HS-27A (cell line): ENCODE measurements at regions not wholly inside any gene's neighbourhood (a gene's known extent, or its start where the extent isn't known, plus 50 kb on each side); places are given as distances from the start of the nearest gene placed in this dataset.
"Not testable (repeated sequence)": the region's sequence is repeated elsewhere in the genome, so short reads cannot be mapped to it uniquely, and the experiment has no call there.

Source experiments
- DNase-seq: peaks from one replicate; pipeline ENCODE4 v3.0.0-alpha.2; 2012; ENCODE audit warnings: low read depth, missing footprints

- no peak for DNase-seq
Observed at GRCh38 chr2:58620093-58620492, 379.0 kb upstream of the FANCL start.

- DNase-seq = no peak
Observed at GRCh38 chr2:58616961-58617360, 375.8 kb upstream of the FANCL start.

- no peak for DNase-seq
Observed at GRCh38 chr2:58614219-58614618, 373.1 kb upstream of the FANCL start.

DNA sequence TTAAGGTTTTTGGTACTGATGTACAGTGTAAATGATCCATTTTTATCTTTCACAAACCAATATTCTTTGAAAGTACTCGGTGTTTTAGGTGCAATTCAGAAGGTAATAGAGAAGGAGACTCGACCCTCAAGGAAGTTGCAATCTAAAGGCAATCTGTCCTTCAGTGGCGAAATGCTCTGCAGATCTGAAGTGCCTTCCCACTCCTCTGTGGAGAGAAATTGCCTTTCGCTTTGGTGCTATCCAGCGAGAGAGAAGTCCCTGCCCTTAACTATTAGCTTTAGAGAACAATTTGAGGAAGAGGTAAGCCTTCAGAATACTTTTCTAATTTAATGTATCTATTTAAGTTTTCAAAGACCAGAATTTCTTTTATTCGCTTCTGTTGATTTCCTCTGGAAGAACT, 371.8 kb upstream of the FANCL start:
- no peak for DNase-seq

DNA sequence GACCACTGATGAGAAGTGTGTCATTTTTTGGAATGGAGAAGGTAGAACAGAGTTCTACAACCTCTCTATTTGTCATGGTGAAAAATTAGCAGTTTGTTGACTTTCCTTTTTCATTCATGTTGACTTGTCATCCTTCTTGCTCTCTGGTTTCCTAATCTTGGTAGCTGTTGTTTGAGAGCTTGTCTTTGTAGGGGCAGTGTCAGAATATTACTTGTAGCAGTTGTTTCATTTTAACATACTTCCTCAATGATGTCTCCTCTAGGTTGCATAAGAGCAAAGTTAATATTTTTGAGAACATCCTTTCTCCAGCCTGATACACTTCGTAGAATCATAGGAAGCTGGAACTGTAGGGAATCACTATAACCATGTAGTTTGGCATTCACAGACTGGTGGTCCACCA, 368.2 kb upstream of the FANCL start:
- no peak for DNase-seq

DNA sequence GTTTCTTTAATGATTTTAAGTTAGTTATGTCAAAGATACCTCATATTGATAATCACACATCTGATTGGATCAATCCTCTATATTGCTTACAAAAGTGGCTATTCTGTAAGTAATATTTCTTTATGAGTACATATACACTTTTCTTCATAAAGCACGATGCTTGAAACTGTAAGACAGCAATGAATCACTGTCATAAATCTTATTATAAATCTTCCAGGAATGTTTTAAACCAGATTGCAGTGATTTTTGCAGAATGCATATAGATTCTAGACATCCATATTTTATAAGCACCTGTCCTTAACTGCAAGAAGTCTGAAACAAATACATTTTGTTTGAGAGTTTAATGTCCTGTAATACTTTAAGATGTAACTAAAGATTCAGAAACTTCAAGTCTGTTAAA, 367.0 kb upstream of the FANCL start:
- no peak for DNase-seq

DNA sequence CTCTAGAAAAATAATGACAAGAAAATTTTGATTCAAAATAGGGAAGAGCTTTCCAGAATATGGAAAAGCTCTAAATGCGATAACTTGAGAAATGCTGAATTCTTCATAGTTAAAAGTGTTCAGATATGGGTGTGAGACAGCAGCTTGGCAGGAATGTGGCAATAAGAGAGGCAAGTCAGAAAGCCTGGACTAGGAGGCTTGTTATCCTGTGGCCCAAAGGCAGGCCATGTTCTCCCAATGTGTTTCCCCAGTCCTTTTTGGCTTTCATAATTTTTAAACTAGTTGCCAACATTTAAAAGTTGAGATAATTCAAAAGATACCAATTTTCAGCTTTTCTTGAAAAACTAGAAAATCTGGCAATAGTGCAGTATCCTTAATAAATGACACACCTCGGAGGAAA, 366.3 kb upstream of the FANCL start:
- DNase-seq = no peak

GRCh38 chr2:58606799-58607198, 365.7 kb upstream of the FANCL start:
- no peak for DNase-seq

- no peak for DNase-seq
Observed at GRCh38 chr2:58604096-58604495, 363.0 kb upstream of the FANCL start.

DNA sequence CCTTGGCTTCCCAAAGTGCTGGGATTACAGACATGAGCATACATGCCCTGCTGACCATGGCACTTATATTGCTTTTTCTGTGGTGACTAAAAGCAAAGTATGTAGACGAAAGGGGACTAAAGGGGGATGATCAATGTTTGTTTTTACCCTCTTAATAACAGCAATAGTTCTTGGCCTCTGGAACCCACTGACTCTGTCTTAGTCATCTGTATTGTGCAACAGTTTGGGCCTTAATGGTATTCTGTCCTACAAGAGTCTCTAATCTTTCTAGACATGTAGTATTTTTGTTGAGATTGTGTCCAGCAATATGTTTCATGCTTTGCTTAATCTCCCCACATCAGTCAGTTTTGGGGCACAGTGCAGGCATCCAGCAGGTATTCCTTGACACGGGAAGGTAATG, 359.9 kb upstream of the FANCL start:
- no peak for DNase-seq

DNA sequence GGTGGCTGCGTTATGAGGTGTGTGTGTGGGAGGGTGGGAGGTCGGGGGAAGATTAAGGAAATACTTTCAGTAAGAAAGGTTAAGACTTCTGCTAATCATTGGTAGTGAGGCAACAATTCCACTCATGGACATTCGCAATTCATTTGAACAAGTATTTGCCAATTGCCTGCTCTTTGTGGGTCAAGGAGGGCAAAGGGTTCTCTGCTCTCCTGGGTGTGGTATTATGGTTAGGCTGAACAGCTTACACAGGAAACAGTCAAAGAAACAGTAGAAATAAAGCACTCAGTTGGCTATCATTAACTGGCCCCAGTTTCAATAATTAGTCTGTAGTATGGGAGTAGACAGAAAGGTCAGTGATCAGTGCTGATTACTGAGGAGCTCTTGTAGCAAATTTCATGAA, 357.0 kb upstream of the FANCL start:
- DNase-seq = no peak

DNA sequence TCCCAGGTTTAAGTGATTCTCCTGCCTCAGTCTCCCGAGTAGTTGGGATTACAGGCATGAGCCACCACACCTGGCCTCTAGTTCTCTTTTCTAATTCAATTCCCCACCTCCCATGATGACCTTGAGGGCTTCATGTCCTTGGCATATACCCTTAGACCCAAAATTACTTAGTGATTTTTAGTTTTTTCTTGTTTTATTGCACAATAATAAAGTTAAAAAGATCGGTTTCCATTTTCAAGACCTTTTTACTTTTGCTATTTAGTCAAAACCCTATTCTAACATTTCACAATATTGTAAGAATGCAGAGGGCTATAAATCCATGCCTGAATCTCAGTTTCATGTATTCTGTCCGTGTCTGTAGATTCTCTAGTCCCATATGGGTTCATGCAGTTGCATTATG, 354.6 kb upstream of the FANCL start:
- DNase-seq = no peak

DNA sequence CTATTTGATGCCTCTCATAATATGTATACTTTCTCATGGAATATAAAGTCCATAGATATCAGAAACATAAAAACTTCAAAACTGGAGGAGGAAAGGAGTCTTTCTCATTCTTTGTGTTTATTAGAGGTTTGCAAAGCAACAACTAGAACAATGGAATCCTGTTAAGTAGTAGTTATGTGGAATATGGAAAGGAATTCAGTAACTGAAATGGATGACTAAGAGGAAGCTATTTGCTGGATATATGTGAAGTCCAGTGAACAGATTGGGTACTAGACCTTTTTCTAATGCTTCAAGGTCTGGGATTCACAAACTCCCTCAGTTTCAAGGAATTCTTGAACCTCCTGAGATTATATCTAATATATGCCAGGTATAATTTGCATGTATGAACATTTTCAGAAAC, 353.6 kb upstream of the FANCL start:
- no peak for DNase-seq

DNA sequence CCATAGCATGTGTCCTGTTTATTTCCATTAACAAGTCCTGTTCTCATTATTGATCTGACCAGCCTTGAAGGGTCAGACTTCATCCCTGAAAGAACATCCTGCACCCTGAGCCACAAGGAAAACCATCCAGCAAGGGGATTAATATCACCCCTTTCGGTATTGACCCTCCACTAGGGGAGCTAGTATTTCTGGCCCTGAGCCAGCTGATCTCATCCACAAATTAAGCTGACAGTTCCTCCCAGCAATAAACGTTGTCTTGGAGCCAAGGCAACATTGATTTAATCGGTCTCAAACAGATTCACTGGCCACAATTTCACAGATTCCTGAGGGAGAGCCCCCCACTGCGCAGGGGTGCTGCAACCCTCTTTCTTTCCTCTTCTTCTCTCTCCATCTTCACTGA, 353.1 kb upstream of the FANCL start:
- no peak for DNase-seq

DNA sequence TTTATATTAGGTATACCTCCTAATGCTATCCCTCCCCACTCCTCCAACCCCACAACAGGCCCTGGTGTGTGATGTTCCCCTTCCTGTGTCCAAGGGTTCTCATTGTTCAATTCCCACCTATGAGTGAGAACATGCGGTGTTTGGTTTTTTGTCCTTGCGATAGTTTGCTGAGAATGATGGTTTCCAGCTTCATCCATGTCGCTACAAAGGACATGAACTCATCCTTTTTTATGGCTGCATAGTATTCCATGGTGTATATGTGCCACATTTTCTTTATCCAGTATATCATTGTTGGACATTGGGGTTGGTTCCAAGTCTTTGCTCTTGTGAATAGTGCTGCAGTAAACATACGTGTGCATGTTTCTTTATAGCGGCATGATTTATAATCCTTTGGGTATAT, 345.1 kb upstream of the FANCL start:
- DNase-seq = not testable (repeated sequence)

DNA sequence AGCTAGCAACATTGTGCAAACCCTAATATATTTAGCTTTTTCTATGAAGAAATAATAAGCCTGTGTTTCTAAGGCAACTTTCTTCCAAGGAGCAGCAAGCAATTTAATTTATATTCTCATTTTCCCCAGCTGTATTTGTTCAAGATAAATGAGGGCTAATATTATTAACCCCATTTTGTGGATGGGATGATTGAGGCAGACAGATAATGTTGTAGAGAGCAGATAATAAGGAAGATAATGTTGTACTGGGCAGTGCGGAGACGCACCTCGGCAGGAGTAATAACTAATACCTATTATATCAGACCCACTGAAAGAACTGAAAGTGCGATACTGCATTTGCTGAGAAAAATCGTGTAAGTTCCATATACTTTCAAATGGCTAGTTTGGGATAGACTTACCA, 344.1 kb upstream of the FANCL start:
- DNase-seq = no peak

GRCh38 chr2:58584606-58585118, 343.5 kb upstream of the FANCL start:
- no peak for DNase-seq

DNA sequence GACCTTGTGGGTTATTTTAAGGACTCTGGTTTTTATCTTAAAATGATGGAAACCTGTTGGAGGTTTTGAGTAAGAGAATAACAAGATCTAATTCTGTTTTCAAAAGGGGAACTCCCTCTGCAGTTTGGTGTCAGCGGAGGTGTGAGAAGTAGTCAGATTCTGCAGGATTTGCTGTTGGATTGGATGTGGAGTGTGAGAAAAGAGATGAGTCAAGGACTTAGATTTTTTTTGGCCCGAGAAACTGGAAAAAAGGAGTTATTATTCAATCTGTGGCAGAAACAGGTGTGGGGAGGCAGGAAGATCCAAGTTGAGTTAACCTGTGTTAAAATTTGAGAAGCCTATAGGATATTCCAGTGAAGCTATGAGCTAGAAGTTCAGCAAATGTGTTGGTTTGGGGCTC, 337.2 kb upstream of the FANCL start:
- no peak for DNase-seq

- no peak for DNase-seq
Observed at GRCh38 chr2:58574873-58575272, 333.7 kb upstream of the FANCL start.

DNA sequence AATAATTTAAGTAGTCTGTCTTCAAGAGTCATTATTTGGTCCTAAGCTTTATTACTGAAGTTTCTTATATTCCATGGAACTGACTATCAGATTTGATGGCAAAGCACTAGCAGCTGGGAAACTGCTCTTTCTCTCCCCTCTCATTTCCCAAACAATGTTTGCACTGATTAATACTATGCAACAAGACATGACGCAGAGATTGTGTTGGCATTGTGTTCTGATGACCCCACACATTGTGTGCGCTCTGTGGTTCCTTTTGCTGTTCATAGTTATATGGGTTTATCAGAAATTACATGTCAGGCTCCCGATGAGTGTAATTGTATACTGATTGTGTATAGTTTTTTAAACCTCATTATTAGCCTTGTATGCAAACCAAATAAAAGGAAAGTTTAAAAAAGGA, 331.6 kb upstream of the FANCL start:
- no peak for DNase-seq

DNA sequence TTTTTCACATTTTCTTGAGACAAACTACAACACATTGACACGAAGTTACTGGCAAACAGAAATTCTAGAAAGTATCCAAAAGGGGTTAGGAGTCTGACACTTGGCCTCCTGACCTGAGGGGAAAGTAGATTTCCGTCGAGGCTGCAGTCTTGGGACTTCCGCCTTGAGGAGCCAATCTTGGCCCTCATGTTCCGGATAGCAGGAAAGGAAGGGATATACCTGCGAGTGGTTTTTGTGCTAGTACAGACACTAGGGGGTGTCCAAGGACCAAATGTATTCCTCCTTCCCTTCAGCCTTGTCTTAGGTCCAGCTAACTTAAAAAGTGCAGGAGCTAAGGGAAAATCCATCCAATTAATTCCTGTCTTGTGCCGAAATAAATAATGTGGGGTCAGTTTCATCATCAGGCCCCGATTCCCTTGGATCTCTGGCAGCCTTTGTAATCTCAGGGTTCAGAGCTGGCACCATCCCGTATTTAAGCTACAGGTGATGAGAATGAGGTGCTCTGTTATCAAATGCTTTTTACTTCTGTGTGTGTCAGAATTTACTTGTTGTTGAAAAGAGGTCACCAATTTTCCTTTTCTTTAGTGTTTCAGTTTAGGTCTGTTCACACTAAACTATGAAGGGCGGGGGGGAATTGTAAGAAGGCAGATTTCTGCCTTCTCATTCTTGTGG, 330.2 kb upstream of the FANCL start:
- peak; percentile 59 for DNase-seq

DNA sequence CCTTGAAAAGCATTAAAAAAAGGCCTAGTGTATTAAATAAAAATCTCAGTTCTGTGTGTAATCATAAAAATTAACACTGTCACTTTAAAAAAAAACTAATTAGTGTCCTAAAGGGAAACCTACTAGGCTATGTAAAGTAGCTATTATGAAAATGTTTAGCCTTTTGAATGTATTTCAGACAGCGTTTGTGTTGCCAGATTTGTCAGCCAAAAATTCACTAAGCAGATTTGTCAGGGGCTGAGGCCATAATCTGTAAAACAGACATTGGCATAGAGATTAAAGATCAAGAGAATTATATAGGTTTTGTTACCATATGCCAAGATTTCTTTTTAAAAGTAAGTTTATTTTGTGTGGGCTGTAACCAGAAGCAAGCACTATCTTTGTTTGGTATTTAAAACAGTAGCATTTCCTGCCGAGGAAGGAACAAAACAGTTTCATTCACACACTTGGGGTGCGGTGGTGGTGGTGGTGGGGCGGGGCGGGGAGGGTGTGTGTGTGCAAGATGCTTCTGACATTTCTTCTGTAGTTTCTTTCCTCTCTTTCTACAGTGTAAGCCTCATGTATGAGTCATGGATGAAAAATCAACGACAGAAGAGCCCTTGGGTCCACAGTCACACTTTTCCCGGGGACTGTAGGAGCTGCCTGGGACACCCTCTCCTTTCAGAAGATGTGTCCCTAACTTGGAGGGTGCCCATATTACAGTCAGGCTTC, 328.5 kb upstream of the FANCL start:
- DNase-seq = no peak

GRCh38 chr2:58568901-58569300, 327.8 kb upstream of the FANCL start:
- DNase-seq = no peak

- DNase-seq = no peak
Observed at GRCh38 chr2:58562276-58562675, 321.2 kb upstream of the FANCL start.
